Caco-2 (cell line): ENCODE measurements at regions not wholly inside any gene's neighbourhood (a gene's known extent, or its start where the extent isn't known, plus 50 kb on each side); places are given as distances from the start of the nearest gene placed in this dataset.

Experiments used
- BruUV-seq: library from RNA; stranded (reverse); fragments of 400-500 nt; replicated peaks from 2 replicates; lab custom pipeline; 2021; lab: Mats Ljungman, UMichigan
- CTCF ChIA-PET: fragments of 300-600 bp; sonication (Branson Sonifier 250); formaldehyde crosslinking; loops from one replicate; lab custom pipeline; 2022; ENCODE audit warnings: antibody characterized with exemption; lab: Charles Lee
- POLR2A ChIA-PET: fragments of 300-600 bp; sonication (Branson Sonifier 250); formaldehyde crosslinking; loops from one replicate; lab custom pipeline; 2022; ENCODE audit warnings: antibody characterized with exemption; lab: Charles Lee
- DNase-seq, 2 experiments: peaks; one replicate each; pipeline versions ENCODE4 v3.0.0 to v3.0.0-alpha.2; 2020 to 2022
- H3K27me3 ChIP-seq: replicated peaks from 2 replicates; pipeline ENCODE4 v1.6.0; 2011; ENCODE audit warnings: low read length; ENCODE audit not compliant: control insufficient read depth, insufficient read depth
- H3K36me3 ChIP-seq: 2 replicates; pipeline ENCODE4 v1.5.1; 2011; ENCODE audit warnings: low read length; ENCODE audit not compliant: control insufficient read depth, insufficient read depth
- H3K4me1 ChIP-seq: fragments of 250-450 bp; sonication (Bioruptor Pico); 2 replicates; pipeline ENCODE4 v1.5.1; 2020; ENCODE audit warnings: mild to moderate bottlenecking
- H3K4me3 ChIP-seq: 2 replicates; pipeline ENCODE4 v1.5.1; 2011; ENCODE audit warnings: low read depth, mild to moderate bottlenecking, control low read depth, low read length
- H3K9me3 ChIP-seq: fragments of 250-450 bp; sonication (Bioruptor Pico); 2 replicates; pipeline ENCODE4 v1.5.1; 2020; ENCODE audit warnings: mild to moderate bottlenecking, moderate library complexity
- H3K27ac Mint-ChIP-seq: one replicate; pipeline ENCODE4 v1.8.0; 2022; ENCODE audit warnings: mixed read lengths; ENCODE audit not compliant: unreplicated experiment
- H3K27me3 Mint-ChIP-seq: one replicate; pipeline ENCODE4 v1.8.0; 2022; ENCODE audit warnings: mixed read lengths; ENCODE audit not compliant: insufficient read depth, unreplicated experiment
- H3K36me3 Mint-ChIP-seq: one replicate; pipeline ENCODE4 v1.8.0; 2022; ENCODE audit warnings: mild to moderate bottlenecking, mixed read lengths; ENCODE audit not compliant: insufficient read depth, unreplicated experiment
- H3K4me1 Mint-ChIP-seq: one replicate; pipeline ENCODE4 v1.8.0; 2022; ENCODE audit warnings: low read depth, mixed read lengths; ENCODE audit not compliant: unreplicated experiment
- H3K4me3 Mint-ChIP-seq: one replicate; pipeline ENCODE4 v1.8.0; 2022; ENCODE audit warnings: mild to moderate bottlenecking, moderate library complexity, mixed read lengths; ENCODE audit not compliant: unreplicated experiment
- H3K9me3 Mint-ChIP-seq: one replicate; pipeline ENCODE4 v1.8.0; 2022; ENCODE audit warnings: mixed read lengths; ENCODE audit not compliant: unreplicated experiment
- intact Hi-C: fragments of 100-400 bp; cut with micrococcal nuclease; formaldehyde crosslinking; loops from one replicate; pipeline ENCODE4 v1.10.0; 2022; ENCODE audit not compliant: unreplicated experiment
- TF ChIP-seq, protein P1 (sequence below), 2 experiments: fragments of 200-600 bp in 1 of 2; IDR thresholded peaks; 1 replicate in 1 of 2; 2 replicates in 1 of 2; pipeline versions ENCODE4 v1.5.1 to v1.8.0; 2011 to 2022; ENCODE audit warnings: antibody characterized with exemption in 1 of 2, control low read depth in 1 of 2, inconsistent platforms in 1 of 2, low read depth in 1 of 2, low read length in 1 of 2, mild to moderate bottlenecking in 1 of 2, moderate library complexity in 1 of 2; ENCODE audit not compliant: insufficient read depth in 1 of 2, severe bottlenecking in 1 of 2, unreplicated experiment in 1 of 2

DNA sequence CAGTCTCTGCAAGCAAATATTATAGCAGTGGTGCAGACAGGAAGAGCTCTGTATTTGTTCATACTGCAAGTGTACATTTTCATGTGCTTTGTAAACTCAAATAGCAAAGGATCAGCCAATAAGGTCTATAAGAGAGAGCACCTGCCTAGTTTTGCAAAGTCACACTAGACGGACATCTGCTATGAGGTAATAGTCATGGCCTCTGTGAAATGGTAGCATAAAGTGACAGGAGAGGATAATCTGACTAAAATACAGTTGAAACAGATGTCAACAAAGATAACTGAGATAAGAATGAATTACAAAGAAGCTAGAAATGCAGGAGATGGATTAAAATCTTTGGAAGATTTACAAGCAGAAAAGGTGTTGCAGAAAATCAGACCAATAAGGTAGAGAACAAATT lies 70.6 kb upstream of the SPON1 start:
- TF ChIP-seq, protein P1, sequence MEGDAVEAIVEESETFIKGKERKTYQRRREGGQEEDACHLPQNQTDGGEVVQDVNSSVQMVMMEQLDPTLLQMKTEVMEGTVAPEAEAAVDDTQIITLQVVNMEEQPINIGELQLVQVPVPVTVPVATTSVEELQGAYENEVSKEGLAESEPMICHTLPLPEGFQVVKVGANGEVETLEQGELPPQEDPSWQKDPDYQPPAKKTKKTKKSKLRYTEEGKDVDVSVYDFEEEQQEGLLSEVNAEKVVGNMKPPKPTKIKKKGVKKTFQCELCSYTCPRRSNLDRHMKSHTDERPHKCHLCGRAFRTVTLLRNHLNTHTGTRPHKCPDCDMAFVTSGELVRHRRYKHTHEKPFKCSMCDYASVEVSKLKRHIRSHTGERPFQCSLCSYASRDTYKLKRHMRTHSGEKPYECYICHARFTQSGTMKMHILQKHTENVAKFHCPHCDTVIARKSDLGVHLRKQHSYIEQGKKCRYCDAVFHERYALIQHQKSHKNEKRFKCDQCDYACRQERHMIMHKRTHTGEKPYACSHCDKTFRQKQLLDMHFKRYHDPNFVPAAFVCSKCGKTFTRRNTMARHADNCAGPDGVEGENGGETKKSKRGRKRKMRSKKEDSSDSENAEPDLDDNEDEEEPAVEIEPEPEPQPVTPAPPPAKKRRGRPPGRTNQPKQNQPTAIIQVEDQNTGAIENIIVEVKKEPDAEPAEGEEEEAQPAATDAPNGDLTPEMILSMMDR (IDR thresholded peaks at IDR 0.05; ENCODE audit: insufficient read depth in 1 of 2, low read depth in 1 of 2, low read length in 1 of 2, severe bottlenecking in 1 of 2, unreplicated experiment in 1 of 2): no peak
- peak in 1 of 2 experiments; percentile 45 for DNase-seq
- Histone ChIP-seq H3K9me3 (no peaks in the 10 kb centered on the region), H3K36me3 (no peaks in the 10 kb centered on the region), H3K27me3 (no peaks in the 10 kb centered on the region), H3K4me3 (no peak overlapping the region), H3K4me1 (peaks cover 18% of the 10 kb centered on the region)
- no TSS peak for BruUV-seq
- ChIA-PET POLR2A (no interaction called here), CTCF (no interaction called here)
- peak overlapping the region; percentile 2 for H3K27ac Mint-ChIP-seq
- no peak overlapping the region for H3K4me3 Mint-ChIP-seq
- peaks cover 9% of the 10 kb centered on the region for H3K9me3 Mint-ChIP-seq
- H3K4me1 Mint-ChIP-seq: peaks cover 11% of the 10 kb centered on the region
- H3K27me3 Mint-ChIP-seq: peaks cover under 1% of the 10 kb centered on the region
- intact Hi-C loops: no loop called here
- H3K36me3 Mint-ChIP-seq: no peaks in the 10 kb centered on the region

DNA sequence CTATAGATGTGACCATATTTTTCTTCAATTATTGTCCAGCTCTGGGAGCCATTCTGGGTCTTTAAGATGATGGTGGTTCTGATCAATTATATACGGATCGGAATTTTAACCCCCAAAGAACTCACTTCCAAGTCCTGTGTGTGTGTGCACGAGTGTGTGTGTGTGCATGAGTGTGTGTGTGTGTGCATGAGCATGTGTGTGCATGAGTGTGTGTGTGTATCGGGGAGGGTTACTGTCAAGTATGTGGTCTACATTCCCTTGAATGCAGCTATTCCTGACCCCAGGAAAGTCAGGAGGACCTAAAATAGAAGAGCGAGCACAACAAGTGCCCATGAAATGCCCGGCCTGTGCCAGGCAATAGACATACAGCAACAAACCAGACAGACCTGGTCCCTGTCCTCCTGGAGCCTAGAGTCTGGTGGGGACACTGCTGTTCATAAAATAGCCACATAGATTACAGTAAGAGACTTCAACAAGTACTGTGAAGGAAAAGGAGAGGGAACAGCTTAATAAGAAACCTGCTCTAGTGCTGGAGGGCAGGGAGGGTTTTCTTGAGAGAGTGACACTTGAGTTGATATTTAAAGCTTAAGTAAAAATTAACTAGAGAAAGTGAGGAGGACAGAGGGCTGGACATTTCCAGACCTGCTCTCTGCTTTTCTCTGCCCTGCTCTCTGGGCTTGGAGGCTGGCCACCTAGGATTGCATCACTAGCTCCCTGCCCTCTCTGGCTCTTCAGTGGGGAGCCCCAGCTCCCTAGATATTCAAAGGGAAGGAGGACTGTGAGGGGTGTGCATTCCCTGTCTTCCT lies 66.1 kb upstream of the SPON1 start:
- Mint-ChIP-seq H3K36me3 (no peaks in the 10 kb centered on the region), H3K27me3 (peaks cover 2% of the 10 kb centered on the region), H3K4me3 (no peak overlapping the region), H3K4me1 (peaks cover 17% of the 10 kb centered on the region), H3K27ac (no peak overlapping the region), H3K9me3 (peaks cover 9% of the 10 kb centered on the region)
- Histone ChIP-seq H3K4me1 (peaks cover 15% of the 10 kb centered on the region), H3K27me3 (no peaks in the 10 kb centered on the region), H3K36me3 (no peaks in the 10 kb centered on the region), H3K9me3 (no peaks in the 10 kb centered on the region), H3K4me3 (no peak overlapping the region)
- CTCF ChIA-PET: interaction anchor here (1.2 kb wide), 1 partner anchor 23 kb away, joined by 3 read pairs; no protein-coding TSS in a partner anchor
- TF ChIP-seq, protein P1 (IDR thresholded peaks at IDR 0.05; ENCODE audit: insufficient read depth in 1 of 2, low read depth in 1 of 2, low read length in 1 of 2, severe bottlenecking in 1 of 2, unreplicated experiment in 1 of 2): no peak
- BruUV-seq: no TSS peak
- POLR2A ChIA-PET: no interaction called here
- intact Hi-C loops: no loop called here
- DNase-seq: no peak

DNA sequence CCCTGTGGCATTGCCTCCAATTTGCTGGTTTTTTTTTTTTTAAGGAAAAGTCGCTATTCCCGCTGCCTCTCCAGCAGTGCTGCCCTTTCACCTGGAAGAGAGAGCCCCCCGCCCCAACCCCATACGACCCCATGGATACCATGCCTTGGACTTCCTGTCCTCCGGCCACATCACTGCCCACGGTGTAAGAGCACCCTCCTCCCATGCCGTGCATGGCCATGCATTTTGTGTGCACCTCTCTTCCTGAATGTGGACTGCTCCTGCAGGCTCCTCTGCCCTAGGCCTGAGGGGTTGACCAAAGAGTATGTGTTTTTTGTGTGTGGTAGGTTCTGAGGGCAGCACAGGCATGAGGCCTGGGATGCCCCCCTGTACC lies 65.6 kb upstream of the SPON1 start:
- no peaks in the 10 kb centered on the region for H3K9me3 ChIP-seq
- TF ChIP-seq, protein P1 (IDR thresholded peaks at IDR 0.05; ENCODE audit: insufficient read depth in 1 of 2, low read depth in 1 of 2, low read length in 1 of 2, severe bottlenecking in 1 of 2, unreplicated experiment in 1 of 2): no peak
- H3K4me3 ChIP-seq: no peak overlapping the region
- no peak overlapping the region for H3K4me3 Mint-ChIP-seq
- no peak for DNase-seq
- intact Hi-C loops: no loop called here
- peaks cover 6% of the 10 kb centered on the region for H3K9me3 Mint-ChIP-seq
- ChIA-PET CTCF (interaction anchor here (1.2 kb wide), 1 partner anchor 24 kb away, joined by 3 read pairs; no protein-coding TSS in a partner anchor), POLR2A (no interaction called here)
- H3K4me1 Mint-ChIP-seq: peaks cover 11% of the 10 kb centered on the region
- H3K4me1 ChIP-seq: peaks cover 10% of the 10 kb centered on the region
- H3K36me3 ChIP-seq: no peaks in the 10 kb centered on the region
- H3K27me3 Mint-ChIP-seq: peaks cover 2% of the 10 kb centered on the region
- no TSS peak for BruUV-seq
- no peaks in the 10 kb centered on the region for H3K27me3 ChIP-seq
- no peaks in the 10 kb centered on the region for H3K36me3 Mint-ChIP-seq
- no peak overlapping the region for H3K27ac Mint-ChIP-seq
